Cardiac muscle cell (in vitro differentiated cells and primary cell): ENCODE measurements at regions not wholly inside any gene's neighbourhood (a gene's known extent, or its start where the extent isn't known, plus 50 kb on each side); places are given as distances from the start of the nearest gene placed in this dataset.

ENCODE experiments used
- DNase-seq, 2 donors: peaks; one replicate each; pipeline versions ENCODE4 v3.0.0 to v3.0.0-alpha.2; 2010 to 2017; ENCODE audit warnings: low read depth in 1 of 2, low spot score in 1 of 2
- H3K27ac ChIP-seq: fragments of 200-600 bp; sonication (generic); 2 replicates; pipeline ENCODE4 v1.5.1; 2016
- H3K27me3 ChIP-seq: fragments of 200-600 bp; sonication (generic); 2 replicates; pipeline ENCODE4 v1.6.0; 2016; ENCODE audit warnings: control low read depth
- H3K36me3 ChIP-seq: fragments of 200-600 bp; sonication (generic); 2 replicates; pipeline ENCODE4 v1.5.1; 2016; ENCODE audit warnings: control low read depth
- H3K4me1 ChIP-seq: fragments of 200-600 bp; sonication (generic); 2 replicates; pipeline ENCODE4 v1.8.1; 2017; ENCODE audit warnings: low read depth, mild to moderate bottlenecking, mixed run types
- H3K4me3 ChIP-seq: fragments of 200-600 bp; sonication (generic); 2 replicates; pipeline ENCODE4 v1.5.1; 2016; ENCODE audit warnings: mild to moderate bottlenecking
- H3K9me3 ChIP-seq: fragments of 200-600 bp; sonication (generic); 2 replicates; pipeline ENCODE4 v1.5.1; 2017; ENCODE audit warnings: low read depth, mild to moderate bottlenecking, control low read depth
- CTCF ChIP-seq: IDR thresholded peaks from 2 replicates; pipeline ENCODE4 v1.5.1; 2012; ENCODE audit warnings: low read depth, mild to moderate bottlenecking, low read length

- TF ChIP-seq CTCF = no peak
- no peak overlapping the region for H3K4me3 ChIP-seq
- no peaks in the 10 kb centered on the region for H3K9me3 ChIP-seq
- peaks cover 17% of the 10 kb centered on the region for H3K4me1 ChIP-seq
- no peaks in the 10 kb centered on the region for H3K27me3 ChIP-seq
- no peaks in the 10 kb centered on the region for H3K36me3 ChIP-seq
- DNase-seq = peak in 1 of 2 donors; percentile 18
- no peak overlapping the region for H3K27ac ChIP-seq
Observed at GRCh38 chr9:81382281-81382680, 307.1 kb downstream of the TLE1 start.

GRCh38 chr9:81381694-81382093 is 307.7 kb downstream of the TLE1 start:
- no peak for TF ChIP-seq CTCF
- DNase-seq = no peak
- no peak overlapping the region for H3K27ac ChIP-seq
- H3K36me3 ChIP-seq = no peaks in the 10 kb centered on the region
- H3K4me1 ChIP-seq = peaks cover 17% of the 10 kb centered on the region
- H3K9me3 ChIP-seq = no peaks in the 10 kb centered on the region
- no peak overlapping the region for H3K4me3 ChIP-seq
- no peaks in the 10 kb centered on the region for H3K27me3 ChIP-seq

- Histone ChIP-seq H3K27me3 (no peaks in the 10 kb centered on the region), H3K4me1 (peaks cover 17% of the 10 kb centered on the region), H3K4me3 (no peak overlapping the region), H3K27ac (no peak overlapping the region), H3K9me3 (no peaks in the 10 kb centered on the region), H3K36me3 (no peaks in the 10 kb centered on the region)
- DNase-seq = no peak
- no peak for TF ChIP-seq CTCF
Observed at GRCh38 chr9:81380504-81381359, 308.6 kb downstream of the TLE1 start.

GRCh38 chr9:81379655-81380054 is 309.7 kb downstream of the TLE1 start:
- Histone ChIP-seq H3K27me3 (no peaks in the 10 kb centered on the region), H3K4me1 (peaks cover 17% of the 10 kb centered on the region), H3K27ac (no peak overlapping the region), H3K4me3 (no peak overlapping the region), H3K36me3 (no peaks in the 10 kb centered on the region), H3K9me3 (no peaks in the 10 kb centered on the region)
- TF ChIP-seq CTCF = no peak
- no peak for DNase-seq

GRCh38 chr9:81377921-81378320 is 311.4 kb downstream of the TLE1 start:
- TF ChIP-seq CTCF = no peak
- Histone ChIP-seq H3K27ac (no peak overlapping the region), H3K9me3 (no peaks in the 10 kb centered on the region), H3K36me3 (no peaks in the 10 kb centered on the region), H3K4me3 (no peak overlapping the region), H3K4me1 (peaks cover 14% of the 10 kb centered on the region), H3K27me3 (no peaks in the 10 kb centered on the region)
- no peak for DNase-seq
